SK-N-SH treated with all-trans-retinoic acid at 6 μM for 48 hours (cell line): ENCODE measurements at regions not wholly inside any gene's neighbourhood (a gene's known extent, or its start where the extent isn't known, plus 50 kb on each side); places are given as distances from the start of the nearest gene placed in this dataset.

Experiments
- ESRRG ChIP-seq: fragments of 250-450 bp; sonication (Bioruptor Pico); IDR thresholded peaks from 2 replicates; pipeline ENCODE4 v1.6.1; 2021; ENCODE audit warnings: mild to moderate bottlenecking
- POU6F1 ChIP-seq: fragments of 250-450 bp; sonication (Bioruptor Pico); IDR thresholded peaks from 2 replicates; pipeline ENCODE4 v1.8.0; 2021; ENCODE audit warnings: low read depth, mild to moderate bottlenecking, moderate library complexity, borderline replicate concordance
- PPARA ChIP-seq: fragments of 250-450 bp; sonication (Bioruptor Pico); IDR thresholded peaks from 2 replicates; pipeline ENCODE4 v1.5.0; 2020; ENCODE audit warnings: mild to moderate bottlenecking, borderline replicate concordance
- SNAI2 ChIP-seq: fragments of 250-450 bp; sonication (Bioruptor Pico); IDR thresholded peaks from 2 replicates; pipeline ENCODE4 v1.5.0; 2020; ENCODE audit warnings: mild to moderate bottlenecking, moderate library complexity
- TCF4 ChIP-seq: fragments of 250-450 bp; sonication (Bioruptor Pico); IDR thresholded peaks from 2 replicates; pipeline ENCODE4 v1.8.0; 2021; ENCODE audit warnings: mild to moderate bottlenecking, moderate library complexity, borderline replicate concordance
- ZNF8 ChIP-seq: fragments of 450-650 bp; formaldehyde crosslinking; IDR thresholded peaks from 2 replicates; pipeline ENCODE4 v1.5.0; 2020; ENCODE audit warnings: mild to moderate bottlenecking, moderate library complexity

DNA sequence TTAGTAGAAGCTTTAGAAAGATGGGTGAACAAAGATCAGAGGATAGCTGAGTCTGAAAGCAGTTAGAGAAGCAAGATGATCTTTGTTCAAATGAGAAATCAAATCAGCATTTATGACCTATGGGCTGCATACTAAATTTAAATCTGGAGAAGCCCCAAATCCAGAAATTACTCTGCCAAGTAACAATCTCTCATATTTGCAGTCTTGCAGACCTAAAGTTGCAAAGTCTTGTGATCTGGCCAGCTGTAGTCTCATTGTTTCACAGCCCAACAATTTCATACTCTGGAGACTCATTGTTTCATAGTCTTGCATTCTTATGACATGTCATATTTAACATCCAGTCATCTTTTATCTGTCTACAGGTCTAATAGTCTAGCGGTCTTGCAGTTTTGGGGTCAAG is 364.9 kb upstream of the RSPO3 start:
- no peak for TF ChIP-seq ZNF8 (CRISPR knock-in tag)
- no peak for TF ChIP-seq POU6F1 (CRISPR knock-in tag)
- TF ChIP-seq ESRRG (CRISPR knock-in tag), result no peak
- TF ChIP-seq PPARA, result no peak
- TF ChIP-seq TCF4 (CRISPR knock-in tag), result no peak
- TF ChIP-seq SNAI2 (CRISPR knock-in tag), result no peak
